GM18519 (cell line): ENCODE measurements at regions not wholly inside any gene's neighbourhood (a gene's known extent, or its start where the extent isn't known, plus 50 kb on each side); places are given as distances from the start of the nearest gene placed in this dataset.

Source experiments
- ATAC-seq: cut with Tn5 transposase; IDR thresholded peaks from one replicate; pipeline ENCODE4 v1.9.1; 2021; ENCODE audit warnings: mild to moderate bottlenecking, moderate library complexity; ENCODE audit not compliant: unreplicated experiment, low FRiP score

- ATAC-seq: no peak
Observed at GRCh38 chr15:91516866-91517265, 336.6 kb upstream of the SLCO3A1 start.

- no peak for ATAC-seq
Observed at GRCh38 chr15:91517491-91518200, 335.9 kb upstream of the SLCO3A1 start.

GRCh38 chr15:91520850-91521249 lies 332.7 kb upstream of the SLCO3A1 start:
- ATAC-seq: no peak

GRCh38 chr15:91521548-91521947 lies 332.0 kb upstream of the SLCO3A1 start:
- ATAC-seq: no peak

- no peak for ATAC-seq
Observed at GRCh38 chr15:91521996-91522395, 331.5 kb upstream of the SLCO3A1 start.

- ATAC-seq: no peak
Observed at GRCh38 chr15:91522605-91523332, 330.7 kb upstream of the SLCO3A1 start.

- no peak for ATAC-seq
Observed at GRCh38 chr15:91523596-91523995, 329.9 kb upstream of the SLCO3A1 start.

GRCh38 chr15:91524534-91524933 lies 329.0 kb upstream of the SLCO3A1 start:
- no peak for ATAC-seq

GRCh38 chr15:91525751-91526150 lies 327.8 kb upstream of the SLCO3A1 start:
- no peak for ATAC-seq

GRCh38 chr15:91526424-91526823 lies 327.1 kb upstream of the SLCO3A1 start:
- no peak for ATAC-seq

- ATAC-seq: no peak
Observed at GRCh38 chr15:91528801-91529200, 324.7 kb upstream of the SLCO3A1 start.

GRCh38 chr15:91529534-91529933 lies 324.0 kb upstream of the SLCO3A1 start:
- no peak for ATAC-seq

- no peak for ATAC-seq
Observed at GRCh38 chr15:91530279-91530678, 323.2 kb upstream of the SLCO3A1 start.

- no peak for ATAC-seq
Observed at GRCh38 chr15:91530956-91531582, 322.4 kb upstream of the SLCO3A1 start.

GRCh38 chr15:91534235-91534634 lies 319.3 kb upstream of the SLCO3A1 start:
- ATAC-seq: no peak

GRCh38 chr15:91534976-91535375 lies 318.5 kb upstream of the SLCO3A1 start:
- ATAC-seq: no peak

GRCh38 chr15:91535856-91536500 lies 317.5 kb upstream of the SLCO3A1 start:
- ATAC-seq: no peak

GRCh38 chr15:91537856-91538255 lies 315.7 kb upstream of the SLCO3A1 start:
- no peak for ATAC-seq

- no peak for ATAC-seq
Observed at GRCh38 chr15:91538782-91539181, 314.7 kb upstream of the SLCO3A1 start.

- ATAC-seq: no peak
Observed at GRCh38 chr15:91541286-91541685, 312.2 kb upstream of the SLCO3A1 start.

- no peak for ATAC-seq
Observed at GRCh38 chr15:91542226-91542625, 311.3 kb upstream of the SLCO3A1 start.
